Hepatocyte (in vitro differentiated cells): ENCODE measurements at regions not wholly inside any gene's neighbourhood (a gene's known extent, or its start where the extent isn't known, plus 50 kb on each side); places are given as distances from the start of the nearest gene placed in this dataset.

Source experiments
- CTCF ChIP-seq: fragments of 200-600 bp; sonication (generic); IDR thresholded peaks from 2 replicates; pipeline ENCODE4 v1.5.1; 2016; ENCODE audit warnings: antibody characterized with exemption, mild to moderate bottlenecking; ENCODE audit not compliant: poor library complexity
- EZH2 ChIP-seq: fragments of 200-600 bp; sonication (generic); IDR thresholded peaks from 2 replicates; pipeline ENCODE4 v1.6.1; 2016; ENCODE audit warnings: antibody characterized with exemption, mild to moderate bottlenecking, borderline replicate concordance

GRCh38 chr6:73942592-73943186, 246.7 kb downstream of the CD109 start:
- no peak for TF ChIP-seq CTCF
- TF ChIP-seq EZH2, result no peak
